Upper lobe of left lung (tissue), 4 donors: ENCODE measurements at regions not wholly inside any gene's neighbourhood (a gene's known extent, or its start where the extent isn't known, plus 50 kb on each side); places are given as distances from the start of the nearest gene placed in this dataset.

ENCODE experiments used
- CTCF ChIP-seq, 6 experiments: fragments of 450-650 bp in 4 of 6; fragments of 200-600 bp in 2 of 6; sonication (generic) in 2 of 6; IDR thresholded peaks; one replicate each; pipeline ENCODE4 v1.5.1; 2016 to 2019; ENCODE audit warnings: antibody characterized with exemption in 6 of 6
- EP300 ChIP-seq, 4 donors: sonication (generic); formaldehyde crosslinking; IDR thresholded peaks; one replicate each; pipeline ENCODE4 v1.5.1; 2017; ENCODE audit warnings: antibody characterized with exemption in 4 of 4, control low read depth in 2 of 4
- POLR2A ChIP-seq, 4 donors: fragments of 450-650 bp; IDR thresholded peaks; one replicate each; pipeline ENCODE4 v1.5.1; 2016 to 2017; ENCODE audit warnings: antibody characterized with exemption in 4 of 4, mild to moderate bottlenecking in 2 of 4
- POLR2AphosphoS5 ChIP-seq, 2 donors: sonication (generic); formaldehyde crosslinking; IDR thresholded peaks; one replicate each; pipeline ENCODE4 v1.5.1; 2017; ENCODE audit warnings: antibody characterized with exemption in 2 of 2

- no peak for TF ChIP-seq POLR2A (IDR thresholded peaks at IDR 0.05)
- no peak for TF ChIP-seq CTCF (IDR thresholded peaks at IDR 0.05)
- TF ChIP-seq POLR2AphosphoS5 (IDR thresholded peaks at IDR 0.05): no peak
- no peak for TF ChIP-seq EP300 (IDR thresholded peaks at IDR 0.05)
These were observed 817.5 kb downstream of the SQOR start for GRCh38 chr15:46452297-46452820.
